ENCODE measurements at regions not wholly inside any gene's neighbourhood (a gene's known extent, or its start where the extent isn't known, plus 50 kb on each side); places are given as distances from the start of the nearest gene placed in this dataset.

GRCh38 chr4:33150525-33150910, 2430.3 kb downstream of the PCDH7 start:
- no peaks in the 10 kb centered on the region for H4K20me1 ChIP-seq (replicated peaks in 1 of 2; ENCODE audit: control insufficient read depth in 1 of 2, insufficient read depth in 2 of 2, low read length in 2 of 2)
- 94% methylated on average over 3 of the region's 3 CpGs; no CpG with 5 or more reads in 1 of the 2 experiments for WGBS, 2 experiments (ENCODE audit: extremely low coverage in 1 of 2, insufficient coverage in 1 of 2, insufficient read length in 1 of 2, insufficient replicate concordance in 2 of 2, low coverage in 1 of 2, low lambda C conversion rate in 2 of 2, missing lambda C conversion rate in 1 of 2)
- H3K27me3 ChIP-seq (replicated peaks in 1 of 4; ENCODE audit: control insufficient read depth in 3 of 4, extremely low read depth in 1 of 4, insufficient read depth in 3 of 4, low read length in 3 of 4) = no peaks in the 10 kb centered on the region
- POLR2A ChIA-PET (ENCODE audit: partially characterized antibody) = no interaction called here
- H3K9me3 ChIP-seq (ENCODE audit: insufficient read depth in 2 of 2, low read depth in 1 of 2, low read length in 1 of 2) = no peaks in the 10 kb centered on the region; a peak in 1 of 4 replicates
- H3K79me1 ChIP-seq (ENCODE audit: low read depth, low read length) = no peaks in the 10 kb centered on the region
- no peaks in the 10 kb centered on the region for H3K23me2 ChIP-seq (ENCODE audit: low read depth, low read length)
- H2BK5ac ChIP-seq (ENCODE audit: low read depth, low read length) = no peak overlapping the region
- peaks cover 0 to 2% (median 0%) of the 10 kb centered on the region in 4 experiments; a peak in 1 of 7 replicates for H3K4me1 ChIP-seq (replicated peaks in 1 of 4; ENCODE audit: control insufficient read depth in 3 of 4, insufficient read depth in 4 of 4, low read length in 3 of 4)
- no peak overlapping the region for H2BK20ac ChIP-seq (ENCODE audit: low read length)
- no peaks in the 10 kb centered on the region for H3K36me3 ChIP-seq (ENCODE audit: control insufficient read depth in 2 of 4, insufficient read depth in 4 of 4, low read length in 3 of 4)
- H4K91ac ChIP-seq (replicated peaks; ENCODE audit: insufficient read length, low read length) = no peak overlapping the region
- DNase-seq (ENCODE audit: low read depth in 1 of 2, low spot score in 2 of 2) = no peak
- no peak for FAIRE-seq
- no peak overlapping the region for H4K5ac ChIP-seq (ENCODE audit: insufficient read length, low read depth, low read length)
- H2BK15ac ChIP-seq (ENCODE audit: low read length) = no peak overlapping the region
- H3K27ac ChIP-seq (ENCODE audit: low read depth, low read length) = no peak overlapping the region
- no peak overlapping the region for H3K9ac ChIP-seq (replicated peaks in 1 of 4; ENCODE audit: extremely low read depth in 1 of 4, low read depth in 3 of 4, low read length in 3 of 4)
- no peaks in the 10 kb centered on the region for H3K79me2 ChIP-seq (ENCODE audit: control insufficient read depth in 1 of 2, insufficient read depth in 2 of 2, low read length in 2 of 2)
- H3K18ac ChIP-seq (ENCODE audit: extremely low read depth, low read length) = no peak overlapping the region
- H2AK5ac ChIP-seq (ENCODE audit: low read depth, low read length) = no peak overlapping the region
- H2BK120ac ChIP-seq (replicated peaks; ENCODE audit: low read depth, low read length) = no peak overlapping the region
- H2BK12ac ChIP-seq (ENCODE audit: low read depth, low read length) = no peak overlapping the region
- no peak overlapping the region for H3K23ac ChIP-seq (ENCODE audit: insufficient read length)
- H3K56ac ChIP-seq (replicated peaks; ENCODE audit: insufficient read length, low read depth, low read length) = no peak overlapping the region
- H3K4ac ChIP-seq (replicated peaks; ENCODE audit: insufficient read length, low read depth, low read length) = no peak overlapping the region
- no peak overlapping the region for H4K8ac ChIP-seq (ENCODE audit: extremely low read depth, insufficient read depth, low read length)
- CTCF ChIA-PET (ENCODE audit: partially characterized antibody) = no interaction called here
- H3K4me3 ChIP-seq (ENCODE audit: extremely low read depth in 1 of 4, insufficient read depth in 2 of 4, low read depth in 3 of 4, low read length in 4 of 4) = no peak overlapping the region
- H3K14ac ChIP-seq (ENCODE audit: insufficient read length) = no peak overlapping the region
- no peak overlapping the region for H2AFZ ChIP-seq (ENCODE audit: low read length)
- no peak overlapping the region for H3K4me2 ChIP-seq (ENCODE audit: insufficient read depth in 1 of 2, low read depth in 2 of 2, low read length in 2 of 2)
- TF ChIP-seq EZH2 (IDR thresholded peaks at IDR 0.05; ENCODE audit: low read depth, low read length, severe bottlenecking) = no peak
- TF ChIP-seq KDM4A (IDR thresholded peaks at IDR 0.05; ENCODE audit: low read depth, low read length, severe bottlenecking) = no peak
- TF ChIP-seq TAF1 (IDR thresholded peaks at IDR 0.05; ENCODE audit: low read depth, low read length) = no peak
- TF ChIP-seq CREB1 (IDR thresholded peaks at IDR 0.05) = no peak
